ENCODE measurements at regions not wholly inside any gene's neighbourhood (a gene's known extent, or its start where the extent isn't known, plus 50 kb on each side); places are given as distances from the start of the nearest gene placed in this dataset.
"Not testable (repeated sequence)": the region's sequence is repeated elsewhere in the genome, so short reads cannot be mapped to it uniquely, and the experiment has no call there.

DNA sequence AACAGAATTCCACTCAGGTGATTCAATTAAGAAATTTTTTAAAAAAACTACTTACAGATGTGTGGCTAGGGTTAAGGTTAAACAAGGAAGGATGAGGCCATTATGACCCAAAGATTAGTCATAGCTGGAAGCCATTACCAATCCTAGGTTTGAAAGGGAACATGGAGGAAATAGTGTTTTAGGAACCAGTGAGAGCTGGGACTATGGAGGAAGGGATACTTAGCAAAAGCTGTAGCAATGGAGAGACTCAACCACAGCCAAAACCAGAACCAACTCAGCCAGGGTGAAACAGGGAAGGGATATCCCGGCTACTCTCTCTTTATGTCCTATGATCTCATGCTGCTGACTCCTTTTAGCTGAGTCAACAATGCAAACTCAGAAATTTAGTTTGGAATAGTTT is 148.6 kb upstream of the CNKSR2 start:
- no peaks in the 10 kb centered on the region for H3K4me1 ChIP-seq
- H3K27ac ChIP-seq, result no peak overlapping the region
- TF ChIP-seq POLR2A (IDR thresholded peaks at IDR 0.05), result no peak
- no peak for TF ChIP-seq POLR2AphosphoS5 (IDR thresholded peaks at IDR 0.05)
- no peak for TF ChIP-seq EP300 (IDR thresholded peaks at IDR 0.05)
- TF ChIP-seq, protein P1, sequence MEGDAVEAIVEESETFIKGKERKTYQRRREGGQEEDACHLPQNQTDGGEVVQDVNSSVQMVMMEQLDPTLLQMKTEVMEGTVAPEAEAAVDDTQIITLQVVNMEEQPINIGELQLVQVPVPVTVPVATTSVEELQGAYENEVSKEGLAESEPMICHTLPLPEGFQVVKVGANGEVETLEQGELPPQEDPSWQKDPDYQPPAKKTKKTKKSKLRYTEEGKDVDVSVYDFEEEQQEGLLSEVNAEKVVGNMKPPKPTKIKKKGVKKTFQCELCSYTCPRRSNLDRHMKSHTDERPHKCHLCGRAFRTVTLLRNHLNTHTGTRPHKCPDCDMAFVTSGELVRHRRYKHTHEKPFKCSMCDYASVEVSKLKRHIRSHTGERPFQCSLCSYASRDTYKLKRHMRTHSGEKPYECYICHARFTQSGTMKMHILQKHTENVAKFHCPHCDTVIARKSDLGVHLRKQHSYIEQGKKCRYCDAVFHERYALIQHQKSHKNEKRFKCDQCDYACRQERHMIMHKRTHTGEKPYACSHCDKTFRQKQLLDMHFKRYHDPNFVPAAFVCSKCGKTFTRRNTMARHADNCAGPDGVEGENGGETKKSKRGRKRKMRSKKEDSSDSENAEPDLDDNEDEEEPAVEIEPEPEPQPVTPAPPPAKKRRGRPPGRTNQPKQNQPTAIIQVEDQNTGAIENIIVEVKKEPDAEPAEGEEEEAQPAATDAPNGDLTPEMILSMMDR (IDR thresholded peaks at IDR 0.05), result no peak
- no peak overlapping the region for H3K4me3 ChIP-seq
- no peaks in the 10 kb centered on the region for H3K27me3 ChIP-seq
- DNase-seq, result no peak
- no peaks in the 10 kb centered on the region for H3K9me3 ChIP-seq
- 84 to 93% methylated on average over 1 of the region's 1 CpG for WGBS, 2 donors
- no peaks in the 10 kb centered on the region for H3K36me3 ChIP-seq
- intact Hi-C loops (cut with DNase I), result no loop called here

DNA sequence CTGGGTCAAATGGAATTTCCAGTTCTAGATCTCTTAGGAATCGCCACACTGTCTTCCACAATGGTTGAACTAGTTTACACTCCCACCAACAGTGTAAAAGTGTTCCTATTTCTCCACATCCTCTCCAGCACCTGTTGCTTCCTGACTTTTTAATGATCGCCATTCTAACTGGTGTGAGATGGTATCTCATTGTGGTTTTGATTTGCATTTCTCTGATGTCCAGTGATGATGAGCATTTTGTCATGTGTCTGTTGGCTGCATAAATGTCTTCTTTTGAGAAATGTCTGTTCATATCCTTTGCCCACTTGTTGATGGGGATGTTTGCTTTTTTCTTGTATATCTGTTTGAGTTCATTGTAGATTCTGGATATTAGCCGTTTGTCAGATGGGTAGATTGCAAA is 145.2 kb upstream of the CNKSR2 start:
- H3K27me3 ChIP-seq; DNase-seq; H3K27ac ChIP-seq; intact Hi-C loops (cut with DNase I); H3K9me3 ChIP-seq; H3K4me1 ChIP-seq; H3K36me3 ChIP-seq; H3K4me3 ChIP-seq: not testable (repeated sequence)
- 74 to 82% methylated on average over 3 of the region's 3 CpGs for WGBS, 2 donors

DNA sequence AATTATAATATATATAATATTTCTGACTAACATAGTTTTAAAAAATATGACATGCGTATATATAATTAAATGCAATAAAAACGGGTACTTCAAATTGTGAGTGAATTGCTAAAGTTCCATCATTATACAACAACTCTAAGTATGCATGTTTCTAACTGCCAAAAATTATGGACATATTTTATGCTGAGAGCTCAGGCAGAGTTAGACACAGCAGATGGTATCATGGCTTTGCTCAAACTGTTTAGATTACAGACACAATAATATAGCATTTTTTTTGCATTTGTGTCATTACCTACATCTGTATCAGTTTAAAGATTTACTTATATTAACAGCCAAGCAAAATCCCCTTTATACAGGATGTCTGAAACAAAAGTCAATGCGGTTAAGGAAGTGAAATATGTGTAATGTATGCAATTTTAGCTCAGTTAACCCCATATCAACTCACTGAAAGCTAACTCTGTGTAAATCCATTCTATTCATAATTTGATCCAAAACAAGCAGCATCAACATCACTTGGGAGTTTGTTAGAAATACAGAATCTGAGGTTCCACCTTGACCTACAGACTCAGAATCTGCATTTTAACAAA is 119.1 kb upstream of the CNKSR2 start:
- Histone ChIP-seq H3K27me3 (no peaks in the 10 kb centered on the region), H3K4me3 (no peak overlapping the region), H3K9me3 (no peaks in the 10 kb centered on the region), H3K36me3 (no peaks in the 10 kb centered on the region), H3K4me1 (no peaks in the 10 kb centered on the region), H3K27ac (no peak overlapping the region)
- 58 to 70% methylated on average over 3 of the region's 3 CpGs for WGBS, 2 donors
- DNase-seq, result no peak
- TF ChIP-seq, protein P1 (IDR thresholded peaks at IDR 0.05), result no peak
- TF ChIP-seq POLR2AphosphoS5 (IDR thresholded peaks at IDR 0.05) (no peak), EP300 (IDR thresholded peaks at IDR 0.05) (no peak), POLR2A (IDR thresholded peaks at IDR 0.05) (no peak)
- intact Hi-C loops (cut with DNase I), result no loop called here

DNA sequence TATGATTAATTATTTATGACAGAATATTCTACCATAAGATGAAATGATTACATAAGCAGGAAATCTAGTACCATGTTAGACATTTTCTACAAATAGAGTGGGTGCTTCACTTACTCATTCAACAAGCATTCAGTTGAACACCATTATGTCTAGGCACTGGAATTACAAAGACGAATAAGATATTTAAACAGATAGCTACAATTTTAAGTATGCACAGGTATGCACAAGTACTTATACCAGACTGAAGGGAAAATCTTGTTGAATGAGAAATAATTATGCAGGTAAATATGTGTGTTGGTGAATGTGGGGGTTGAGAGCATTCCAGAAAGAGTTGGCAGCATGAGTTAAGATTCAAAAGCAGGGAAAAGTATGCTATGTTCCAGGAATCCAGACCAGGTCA is 107.3 kb upstream of the CNKSR2 start:
- WGBS, 2 donors, result 85 to 87% methylated on average over 1 of the region's 1 CpG
- intact Hi-C loops (cut with DNase I), result no loop called here
- H3K9me3 ChIP-seq, result no peaks in the 10 kb centered on the region
- TF ChIP-seq POLR2A (IDR thresholded peaks at IDR 0.05), result no peak
- TF ChIP-seq EP300 (IDR thresholded peaks at IDR 0.05), result no peak
- TF ChIP-seq, protein P1 (IDR thresholded peaks at IDR 0.05), result no peak
- no peak for TF ChIP-seq POLR2AphosphoS5 (IDR thresholded peaks at IDR 0.05)
- H3K4me1 ChIP-seq, result no peaks in the 10 kb centered on the region
- H3K36me3 ChIP-seq, result no peaks in the 10 kb centered on the region
- DNase-seq, result no peak
- H3K4me3 ChIP-seq, result no peak overlapping the region
- no peak overlapping the region for H3K27ac ChIP-seq
- no peaks in the 10 kb centered on the region for H3K27me3 ChIP-seq

DNA sequence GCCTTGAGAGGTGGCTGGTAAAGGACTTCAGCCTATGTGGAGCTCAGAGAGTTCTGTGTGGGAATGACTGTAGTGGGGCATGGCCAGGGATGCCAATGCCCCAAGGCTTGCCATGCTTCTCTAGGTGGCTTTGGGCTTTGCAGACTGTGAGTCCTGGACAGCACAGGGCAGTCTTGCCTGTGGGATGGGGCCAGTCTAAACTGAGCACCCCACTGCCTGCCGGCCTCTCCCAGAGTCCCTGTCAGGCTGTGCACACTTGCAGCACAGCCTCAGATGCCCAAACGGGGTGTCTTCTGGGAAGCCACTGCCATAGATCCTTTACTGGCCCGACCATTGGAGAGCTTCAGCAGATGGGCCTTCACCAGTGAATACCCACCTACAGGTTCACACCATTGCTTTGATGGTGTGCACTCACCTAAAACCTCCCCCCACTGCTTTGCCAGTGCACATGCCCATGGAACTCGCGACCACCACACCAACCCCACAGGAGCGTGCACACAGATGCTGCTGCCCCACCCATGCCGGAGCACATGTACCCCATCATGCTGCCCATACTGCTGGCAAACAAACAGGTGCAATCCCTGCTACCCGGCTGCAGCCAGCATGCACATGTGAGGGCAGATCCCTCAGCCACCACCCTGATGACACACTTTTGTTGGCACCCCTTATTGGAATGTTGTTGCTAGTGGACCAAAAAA is 97.3 kb upstream of the CNKSR2 start:
- DNase-seq, result no peak
- no peak overlapping the region for H3K27ac ChIP-seq
- H3K27me3 ChIP-seq, result no peaks in the 10 kb centered on the region
- TF ChIP-seq POLR2AphosphoS5 (IDR thresholded peaks at IDR 0.05), result no peak
- H3K9me3 ChIP-seq, result no peaks in the 10 kb centered on the region
- H3K36me3 ChIP-seq, result no peaks in the 10 kb centered on the region
- intact Hi-C loops (cut with DNase I), result no loop called here
- H3K4me1 ChIP-seq, result no peaks in the 10 kb centered on the region
- WGBS, 2 donors, result 82 to 90% methylated on average over 8 of the region's 8 CpGs
- H3K4me3 ChIP-seq, result no peak overlapping the region

DNA sequence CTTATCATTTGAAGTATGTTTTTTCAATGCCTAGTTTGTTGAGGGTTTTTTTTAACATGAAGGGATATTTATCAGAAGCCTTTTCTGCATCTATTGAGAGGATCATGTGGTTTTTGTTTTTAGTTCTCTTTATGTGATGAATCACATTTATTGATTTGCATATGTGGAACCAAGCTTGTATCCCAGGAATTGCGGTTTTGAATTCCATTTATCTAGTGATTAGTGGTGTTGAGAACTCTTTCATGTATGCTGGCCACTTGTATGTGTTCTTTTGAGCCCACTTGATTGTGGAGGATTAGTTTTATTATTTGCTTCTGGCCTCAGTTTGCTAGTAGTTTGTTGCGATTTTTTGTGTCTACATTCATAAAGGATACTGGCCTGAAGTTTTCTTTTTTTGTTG is 85.0 kb upstream of the CNKSR2 start:
- intact Hi-C loops (cut with DNase I), result no loop called here
- 84 to 89% methylated on average over 2 of the region's 2 CpGs for WGBS, 2 donors

More for the DNA sequence above, 85.0 kb upstream of the CNKSR2 start:
- no peaks in the 10 kb centered on the region for H3K27me3 ChIP-seq
- H3K36me3 ChIP-seq, result no peaks in the 10 kb centered on the region
- H3K9me3 ChIP-seq, result no peaks in the 10 kb centered on the region
- H3K4me3 ChIP-seq, result no peak overlapping the region
- no peaks in the 10 kb centered on the region for H3K4me1 ChIP-seq
- no peak for DNase-seq
- H3K27ac ChIP-seq, result no peak overlapping the region
- no peak for TF ChIP-seq EP300 (IDR thresholded peaks at IDR 0.05)
- no peak for TF ChIP-seq POLR2AphosphoS5 (IDR thresholded peaks at IDR 0.05)
- TF ChIP-seq, protein P1 (IDR thresholded peaks at IDR 0.05), result no peak
- no peak for TF ChIP-seq POLR2A (IDR thresholded peaks at IDR 0.05)

All from sigmoid colon (tissue), 6 donors.